HUDEP-2 (cell line): ENCODE measurements at regions not wholly inside any gene's neighbourhood (a gene's known extent, or its start where the extent isn't known, plus 50 kb on each side); places are given as distances from the start of the nearest gene placed in this dataset.

Source experiments
- DNase-seq, 76 experiments: peaks; one replicate each; lab custom pipeline; 2025; ENCODE audit not compliant: unreplicated experiment in 76 of 76; lab: John Stamatoyannopoulos, UW

DNA sequence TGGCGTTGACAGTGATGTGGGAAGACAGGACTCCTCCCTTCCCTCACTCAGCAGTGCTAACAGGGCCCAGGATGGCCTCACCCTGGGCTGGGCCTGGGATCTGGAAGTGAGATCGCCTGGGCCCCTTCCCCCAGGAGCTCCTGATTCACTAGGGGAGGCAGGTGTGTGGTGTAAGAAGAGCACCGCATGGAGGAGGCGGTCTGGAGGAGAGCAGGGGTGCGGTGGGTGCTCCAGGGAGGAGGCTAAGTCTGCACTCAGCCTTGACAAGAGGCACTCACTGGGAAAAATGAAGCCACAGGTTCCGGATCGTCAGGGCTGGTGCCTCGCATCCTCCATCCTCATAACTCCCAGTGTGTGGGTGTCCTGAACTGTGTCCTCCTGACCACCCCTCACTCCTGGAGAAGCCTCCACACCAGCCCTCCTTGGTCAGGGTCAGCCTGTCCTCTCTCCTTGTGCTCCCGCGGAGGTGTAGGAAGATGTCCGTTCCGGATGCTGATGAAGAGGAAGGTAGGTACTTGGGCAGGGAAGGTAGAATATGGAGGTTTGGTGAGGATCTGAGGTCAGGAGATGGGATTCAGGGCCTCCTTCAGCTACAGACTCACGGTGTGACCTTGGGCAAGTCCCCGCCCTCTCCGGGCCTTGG is 142.1 kb upstream of the WNT4 start:
- no peak for DNase-seq

DNA sequence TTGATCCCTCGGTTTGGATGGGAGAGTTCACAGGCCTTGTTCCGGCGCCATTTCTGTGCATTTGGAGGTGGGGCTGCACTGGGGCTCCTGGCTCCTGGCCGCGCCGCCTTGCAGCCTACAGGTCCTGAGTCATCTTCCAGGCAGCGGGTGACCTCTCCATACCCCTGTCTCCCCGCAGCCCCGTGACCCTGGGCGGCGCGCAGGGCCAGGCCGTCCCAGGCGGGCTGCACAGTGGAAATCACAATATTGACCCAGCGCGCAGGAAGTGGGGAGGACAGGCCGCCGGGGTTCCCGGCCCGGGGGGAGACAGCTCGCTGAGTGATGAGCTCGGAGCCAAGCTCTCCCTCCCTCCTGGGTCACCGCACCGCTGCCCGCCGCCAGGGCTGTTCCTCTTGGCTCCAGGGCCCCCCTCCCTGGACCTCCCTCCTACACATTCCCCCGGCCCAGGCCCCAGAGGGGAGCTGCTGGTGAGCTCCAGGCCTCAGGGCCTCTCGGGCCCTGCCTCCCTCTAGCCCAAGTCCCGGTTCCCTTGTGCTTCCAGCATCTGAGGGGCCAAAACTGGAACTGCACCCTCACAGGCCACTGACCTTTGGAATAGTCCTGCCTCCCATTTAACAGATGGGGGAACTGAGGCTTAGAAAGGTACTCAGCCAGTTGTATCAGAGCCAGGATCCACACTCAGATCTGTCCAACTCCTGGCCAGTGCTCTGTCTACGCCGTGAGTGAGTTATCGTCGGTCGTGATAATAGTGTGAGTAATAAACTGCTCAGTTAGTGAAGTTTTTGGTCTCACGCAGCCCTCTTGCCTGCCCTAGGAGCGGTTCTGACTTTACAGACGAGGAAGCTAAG is 142.9 kb upstream of the WNT4 start:
- DNase-seq: no peak

DNA sequence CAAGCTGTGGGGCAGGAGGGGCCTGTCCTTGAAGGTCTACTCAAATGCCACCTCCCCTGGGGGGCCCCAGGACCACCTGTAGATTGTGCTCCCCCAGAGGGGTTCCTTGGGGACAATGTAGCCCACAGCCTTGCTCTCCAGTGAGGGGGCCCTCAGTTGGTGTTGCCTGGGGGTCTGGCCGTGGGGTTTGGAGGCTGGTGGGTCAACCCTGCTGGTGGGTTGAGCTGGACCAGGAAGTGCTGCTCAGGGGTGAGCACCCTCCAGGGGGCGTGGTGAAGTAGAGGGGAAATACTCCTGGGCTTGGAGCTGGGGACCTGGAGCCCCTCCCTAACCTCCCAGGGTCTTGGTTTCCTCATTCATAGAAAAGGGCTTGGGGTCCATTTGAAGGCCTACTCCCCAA is 143.6 kb upstream of the WNT4 start:
- DNase-seq: no peak

DNA sequence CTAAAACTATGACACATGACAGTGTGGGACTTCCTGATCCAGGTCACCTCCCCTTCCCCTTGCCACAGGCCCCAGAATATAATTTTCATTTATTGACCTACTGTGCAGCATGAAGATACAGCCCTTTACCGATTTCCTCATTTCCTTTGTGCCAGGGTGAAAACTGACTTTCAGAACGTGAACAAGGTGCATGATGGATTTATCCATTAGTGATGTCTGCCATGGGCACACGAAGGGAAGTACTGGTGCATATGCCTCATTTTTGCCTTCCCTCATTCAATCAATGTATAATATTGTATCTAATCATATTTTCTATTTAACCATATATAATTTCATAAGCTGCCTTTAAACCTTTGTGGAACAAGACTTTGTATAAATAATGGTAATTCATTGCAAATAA is 144.4 kb upstream of the WNT4 start:
- DNase-seq: no peak

DNA sequence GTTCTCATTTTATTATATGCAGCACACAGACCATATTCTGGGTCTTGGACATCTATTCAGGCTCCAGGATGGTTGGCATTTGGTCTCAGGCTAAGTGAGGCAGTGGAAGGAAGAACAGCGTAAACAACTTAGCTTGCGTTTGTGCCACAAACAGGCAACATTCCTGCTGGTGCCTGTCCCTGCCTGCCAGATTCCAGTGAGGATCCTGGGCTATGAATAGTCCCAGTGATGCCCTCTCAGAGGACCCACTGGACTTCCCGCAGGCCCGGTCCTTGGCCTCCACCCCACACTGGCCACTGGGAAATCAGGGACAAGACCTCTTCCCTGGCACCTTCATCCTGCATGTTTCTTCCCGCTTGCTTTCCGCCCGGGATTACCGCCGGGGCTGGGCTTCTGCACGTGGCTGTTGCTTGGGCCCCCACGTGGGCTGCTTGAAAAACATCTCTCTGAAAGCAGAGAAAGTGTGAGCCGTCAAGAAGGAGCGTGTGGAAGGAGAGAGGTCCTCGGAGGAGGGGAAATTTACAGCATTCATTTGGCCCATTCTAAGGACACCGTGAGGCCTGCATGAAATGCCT is 145.1 kb upstream of the WNT4 start:
- DNase-seq: no peak

DNA sequence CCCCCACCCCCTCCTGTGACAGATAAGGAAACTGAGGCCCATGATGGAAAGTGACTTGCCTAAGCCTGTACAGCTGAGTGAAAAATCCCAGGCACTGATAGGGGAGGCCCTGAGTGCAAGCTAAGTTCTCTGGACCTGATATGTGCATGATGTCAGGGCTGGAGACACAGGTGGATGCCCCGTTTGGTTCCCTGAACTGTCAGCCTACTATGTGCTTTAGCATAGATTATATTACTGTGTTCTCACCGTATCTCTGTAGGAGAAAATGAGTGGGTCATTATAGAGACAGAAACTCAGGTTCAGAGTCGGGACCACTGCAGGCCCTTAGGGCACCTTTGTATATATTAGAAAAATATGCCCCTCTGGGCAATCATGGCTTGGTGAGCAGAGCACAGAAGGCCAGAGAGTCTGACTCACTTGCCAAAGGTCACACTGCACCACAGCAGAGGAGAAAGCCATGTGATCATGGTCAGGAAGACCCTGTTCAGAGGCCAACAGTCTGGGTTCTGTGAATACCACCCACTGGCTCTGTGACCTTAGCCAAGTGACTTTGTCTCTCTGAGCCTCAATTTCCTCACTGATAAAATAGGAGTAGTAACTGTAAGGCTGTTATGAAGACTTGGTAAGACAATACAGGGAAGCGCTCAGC is 145.8 kb upstream of the WNT4 start:
- no peak for DNase-seq

DNA sequence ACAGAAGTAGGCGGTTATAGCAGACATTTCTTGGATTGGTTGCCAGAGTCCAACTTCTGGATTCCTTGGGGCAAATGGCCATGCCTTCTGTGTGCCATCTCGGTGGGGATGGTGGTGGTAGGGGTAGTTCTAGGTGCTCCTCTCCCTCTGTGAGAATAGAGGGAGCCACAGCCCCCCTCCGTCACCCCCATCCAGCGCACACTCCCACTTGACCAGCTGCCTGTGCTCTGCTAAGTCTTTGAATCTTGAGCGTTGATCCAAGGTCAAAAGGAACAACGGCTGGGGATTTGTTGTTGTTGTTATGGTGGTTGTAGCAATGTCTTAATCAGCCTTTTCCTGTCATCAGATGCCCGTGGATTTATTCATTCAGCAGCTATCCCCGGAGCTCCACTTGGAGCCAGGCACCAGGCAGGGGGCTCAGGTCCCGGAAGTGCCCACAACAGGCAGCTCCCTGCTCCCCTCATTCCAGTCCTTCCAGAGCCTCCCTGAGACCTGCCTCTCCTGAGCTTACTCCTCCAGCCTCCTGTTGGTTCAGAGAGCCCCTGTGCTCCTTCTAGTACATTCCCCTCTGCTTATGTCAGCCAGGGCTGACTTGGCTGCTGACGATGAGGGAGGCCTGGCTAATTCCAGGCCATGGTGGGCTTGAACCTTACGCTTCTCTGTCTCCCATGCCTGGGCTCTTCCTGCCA is 146.6 kb upstream of the WNT4 start:
- DNase-seq: no peak

DNA sequence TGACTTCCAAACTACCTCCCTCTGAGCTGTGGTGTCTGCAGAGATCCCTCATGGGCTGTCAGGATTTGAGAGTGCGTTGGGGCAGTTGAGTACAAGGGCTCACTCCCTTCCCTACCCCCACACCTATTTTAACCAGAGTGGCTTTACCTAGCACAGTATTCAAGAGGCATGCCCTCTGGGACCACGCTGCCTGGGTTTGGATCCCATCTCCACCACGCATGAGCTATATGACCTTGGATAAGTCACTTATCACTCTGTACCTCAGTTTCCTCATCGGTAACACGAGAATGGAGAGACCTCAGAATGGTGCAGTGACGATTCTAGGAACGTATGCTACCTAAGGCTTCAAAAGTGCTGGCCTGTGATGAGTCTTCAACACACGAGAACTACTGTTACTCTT is 147.3 kb upstream of the WNT4 start:
- no peak for DNase-seq

DNA sequence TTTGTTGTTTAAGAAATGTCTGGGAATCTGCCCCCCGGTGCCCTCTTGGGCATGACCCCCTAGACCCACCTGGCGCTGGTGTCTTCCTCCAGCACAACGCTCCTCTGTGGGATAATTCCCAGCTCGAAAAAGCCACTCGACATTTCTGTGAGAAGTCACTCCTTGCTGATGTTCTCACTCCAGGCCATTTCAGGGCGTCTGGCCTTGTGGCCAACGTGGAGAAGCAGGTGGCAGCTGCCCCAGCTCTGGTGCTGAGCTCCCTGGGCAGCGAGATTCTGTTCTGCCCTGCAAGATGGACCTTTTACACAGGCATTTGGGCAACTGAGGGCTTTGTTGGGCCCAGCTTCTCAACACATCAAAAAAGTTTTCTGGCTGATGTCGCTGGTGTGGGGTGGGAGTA is 147.7 kb upstream of the WNT4 start:
- no peak for DNase-seq

DNA sequence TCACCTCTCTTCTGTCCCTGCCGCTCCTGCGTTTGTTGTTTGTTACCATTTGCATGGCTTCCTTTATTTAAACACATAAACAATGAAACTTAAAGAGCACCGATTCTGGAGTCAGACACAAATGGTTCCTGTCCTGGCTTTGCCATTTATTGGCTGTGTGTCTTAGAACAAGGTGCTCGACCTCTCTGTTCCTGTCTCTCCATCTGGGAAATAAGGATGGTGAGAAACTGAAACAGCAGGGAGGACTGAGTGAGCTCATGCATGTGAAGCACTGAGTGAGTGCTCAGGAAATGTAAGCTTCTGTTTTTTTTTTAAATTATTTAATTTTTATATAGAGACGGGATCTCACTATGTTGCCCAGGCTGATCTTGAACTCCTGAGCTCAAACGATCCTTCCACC is 148.2 kb upstream of the WNT4 start:
- DNase-seq: no peak

DNA sequence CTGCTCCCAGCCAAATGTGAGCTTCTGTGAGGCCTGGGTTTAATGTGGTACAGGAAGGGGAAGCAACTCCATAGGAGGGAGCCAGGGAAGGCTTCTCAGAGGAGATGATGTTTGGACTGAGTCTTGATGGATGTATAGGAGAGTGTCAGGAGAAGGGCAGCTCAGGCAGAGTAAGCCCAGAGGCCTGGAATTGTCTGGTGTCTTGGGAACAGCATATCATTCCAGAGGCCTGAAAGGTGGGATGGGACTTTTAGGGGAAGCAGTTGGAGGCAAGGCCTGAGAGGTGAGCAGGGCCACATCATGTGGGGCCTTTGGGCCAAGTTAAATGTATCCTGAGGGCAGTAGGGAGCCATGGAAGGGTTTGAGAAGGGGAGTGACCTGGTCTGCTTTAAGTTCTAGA is 148.6 kb upstream of the WNT4 start:
- no peak for DNase-seq

DNA sequence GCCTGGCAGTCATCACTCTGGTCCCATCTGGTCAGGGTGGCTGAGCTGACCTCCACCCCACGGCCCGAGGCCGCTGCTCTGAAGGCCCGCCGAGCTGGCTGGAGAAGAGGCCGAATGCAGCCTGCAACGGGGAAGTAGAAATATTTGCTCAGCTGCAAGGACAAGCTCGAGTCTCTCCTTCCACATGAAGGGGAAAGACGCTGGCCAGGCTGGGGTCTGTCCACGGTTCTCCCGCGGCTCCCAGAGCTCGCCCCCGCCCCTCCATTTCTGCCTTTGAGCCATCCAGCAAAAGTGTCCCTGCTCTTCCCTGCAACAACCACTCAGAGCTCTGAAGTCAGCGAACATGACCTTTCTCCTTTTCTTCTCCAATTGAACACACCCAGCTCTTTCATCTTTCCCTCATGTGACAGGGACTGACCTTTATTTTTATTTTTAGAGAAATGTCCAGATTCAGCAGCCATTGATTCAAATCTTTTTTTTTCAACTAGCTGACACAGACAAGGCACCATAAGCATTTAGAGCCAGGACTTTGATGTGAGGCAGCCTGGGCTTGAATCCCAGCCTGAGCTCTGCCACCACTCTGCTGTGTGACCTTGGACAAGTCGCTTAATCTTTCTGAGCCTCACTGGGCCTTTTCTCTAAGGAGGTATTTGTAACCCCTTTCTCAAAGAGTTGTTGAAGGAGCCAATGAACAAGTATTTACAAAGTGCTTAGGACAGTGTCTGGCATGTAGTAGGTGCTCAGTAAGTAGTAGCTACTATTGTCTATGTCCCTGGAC is 149.3 kb upstream of the WNT4 start:
- DNase-seq: no peak

DNA sequence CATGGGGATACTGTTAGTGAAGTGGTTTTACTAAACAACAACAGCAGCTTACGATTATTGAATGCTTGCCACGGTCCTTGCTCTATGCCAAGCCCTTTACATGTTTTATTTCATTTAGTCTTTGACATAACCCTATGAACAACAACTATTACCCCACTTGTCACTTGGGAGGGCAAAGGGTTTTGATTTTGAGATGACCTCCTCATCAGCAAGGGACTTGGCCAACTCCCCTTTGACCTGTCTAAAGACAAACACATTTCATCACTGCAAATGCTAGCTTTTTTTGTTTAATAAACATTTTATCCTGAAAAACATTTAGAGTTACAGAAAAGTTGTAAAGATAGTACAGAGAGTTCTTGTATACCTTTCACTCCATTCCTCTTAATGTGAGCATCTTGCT is 152.5 kb upstream of the WNT4 start:
- DNase-seq: no peak

DNA sequence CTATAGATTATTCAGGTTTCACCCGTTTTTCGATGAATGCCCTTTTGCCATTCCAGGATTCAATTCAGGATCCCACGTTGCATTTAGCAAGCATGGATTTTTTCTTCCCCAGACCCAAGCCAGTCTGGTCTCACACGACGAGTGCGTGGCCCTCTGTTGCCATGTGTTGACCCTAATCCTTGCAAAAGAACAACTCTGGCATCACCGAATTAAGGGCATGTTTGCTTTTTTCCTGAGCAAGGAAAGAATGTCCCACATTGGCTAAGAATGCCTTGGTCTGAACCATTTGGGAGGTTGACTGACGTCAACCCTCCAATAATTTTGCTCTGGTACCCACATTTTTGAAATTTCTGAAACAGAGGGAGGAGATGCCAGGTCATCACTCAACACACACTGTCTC is 153.0 kb upstream of the WNT4 start:
- DNase-seq: no peak

DNA sequence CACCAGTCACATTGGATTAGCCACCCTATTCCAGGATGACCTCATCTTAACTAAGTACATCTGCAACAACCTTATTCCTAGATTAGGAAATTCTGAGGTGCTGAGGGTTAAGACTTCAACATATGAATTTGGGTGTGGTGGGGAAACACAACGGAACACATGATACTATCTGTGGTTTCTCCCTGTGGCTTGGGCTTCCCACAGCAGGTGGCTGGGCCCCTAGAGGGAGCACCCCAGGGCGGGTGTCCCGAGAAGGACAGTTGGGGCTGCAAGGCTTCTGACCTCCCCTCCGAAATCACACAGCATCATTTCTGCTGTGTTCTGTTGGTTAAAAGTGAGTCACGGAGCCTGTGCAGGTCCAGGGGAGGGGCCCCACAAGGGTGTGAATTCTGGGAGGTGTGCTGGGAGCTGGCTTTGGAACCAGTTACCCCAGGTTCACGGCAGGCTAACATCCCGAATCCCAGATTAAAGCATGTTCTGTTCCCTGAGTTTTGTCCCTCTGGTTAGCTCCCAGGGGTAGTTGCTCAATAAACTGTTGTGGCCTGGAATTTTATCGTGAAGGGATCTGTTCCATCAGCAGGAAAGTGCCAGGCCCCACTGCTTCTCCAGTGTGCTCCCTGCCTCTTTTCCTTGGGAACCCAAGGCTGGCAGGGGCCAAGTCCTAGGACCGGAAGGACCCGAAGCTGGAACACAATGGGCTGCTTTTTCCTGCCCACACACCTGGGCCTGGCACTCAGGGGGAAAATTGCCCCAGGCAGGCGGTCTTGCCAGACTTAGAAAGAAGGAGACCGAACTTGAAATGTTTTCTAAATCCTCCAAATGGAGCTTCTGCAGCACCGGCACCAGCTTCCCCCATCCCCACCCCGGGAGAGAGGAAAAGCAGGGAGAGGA is 154.0 kb upstream of the WNT4 start:
- DNase-seq: peak in 4 of 76 experiments; percentile 5 to 36 (median 20)

DNA sequence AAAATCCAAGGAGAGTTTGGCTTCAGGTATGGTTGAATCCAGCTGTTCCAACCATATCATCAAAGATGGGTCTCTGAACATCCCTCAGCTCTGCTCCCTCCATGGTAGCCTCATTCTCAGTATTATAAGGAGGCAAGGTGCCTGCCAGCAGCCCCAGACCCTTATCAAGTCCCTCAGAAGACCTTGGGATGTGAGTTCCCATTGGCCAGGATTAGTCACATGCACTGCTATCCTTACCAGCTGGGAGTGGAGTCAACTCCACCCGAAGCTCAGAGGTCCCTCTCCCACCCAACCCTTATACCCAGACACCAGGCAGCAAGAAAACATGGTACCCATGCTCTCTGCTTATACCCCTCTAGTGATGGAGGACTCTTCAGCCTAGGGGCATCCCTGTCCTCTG is 153.7 kb upstream of the ZBTB40 start:
- no peak for DNase-seq

DNA sequence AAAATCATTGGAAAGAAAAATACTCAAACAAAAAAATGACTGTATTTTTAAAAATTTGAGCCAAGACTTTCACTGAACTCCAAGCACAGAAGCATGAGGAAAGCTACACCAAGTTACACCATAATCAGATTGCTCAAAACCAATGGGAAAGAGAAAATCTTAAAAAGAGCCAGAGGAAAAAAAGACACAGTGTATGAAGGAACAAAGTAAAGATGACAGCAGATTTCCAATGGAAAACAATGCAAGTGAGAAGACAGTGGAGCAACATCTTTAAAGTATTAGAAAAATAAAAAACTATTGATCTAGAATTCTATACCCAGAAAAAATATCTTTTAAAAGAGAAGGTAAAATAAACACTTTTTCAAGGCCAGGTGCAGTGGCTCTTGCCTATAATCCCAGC is 147.8 kb upstream of the ZBTB40 start:
- no peak for DNase-seq

DNA sequence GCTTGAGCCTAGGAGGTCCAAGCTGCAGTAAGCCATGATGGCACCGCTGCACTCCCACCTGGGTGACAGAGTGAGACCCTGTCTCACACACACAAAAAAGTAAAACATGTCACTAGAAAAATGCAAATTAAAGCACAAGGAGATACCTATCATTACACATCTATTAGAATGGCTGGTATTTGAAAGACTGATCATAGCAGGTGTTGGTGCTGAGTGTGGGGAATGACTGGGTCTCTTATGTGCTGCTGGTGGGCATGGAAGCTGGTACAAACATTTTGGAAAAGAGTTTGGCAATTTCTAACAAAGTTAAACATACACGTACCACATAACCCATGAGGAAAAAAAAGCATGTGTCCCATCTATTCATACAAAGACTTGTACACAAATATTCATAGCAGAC is 142.1 kb upstream of the ZBTB40 start:
- DNase-seq: no peak

DNA sequence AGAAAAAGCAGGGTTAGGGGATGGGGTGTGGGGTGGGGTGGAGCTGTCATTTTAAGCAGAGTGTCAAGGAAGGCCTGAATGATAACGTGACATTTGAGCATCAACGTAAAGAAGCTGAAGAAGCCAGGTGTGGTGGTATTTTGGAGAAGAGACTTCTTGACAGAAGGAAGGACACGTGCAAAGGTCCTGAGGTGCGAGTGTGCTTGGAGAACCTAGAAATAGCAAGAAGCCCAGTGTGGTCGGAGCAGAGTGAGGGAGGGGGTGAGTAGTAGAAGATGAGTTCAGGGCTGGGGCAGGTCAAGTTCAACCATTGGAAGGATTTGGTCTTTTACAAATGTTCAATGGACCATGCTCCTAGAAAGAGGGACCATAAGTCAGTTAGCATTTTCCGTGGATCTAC is 140.2 kb upstream of the ZBTB40 start:
- DNase-seq: no peak
